IMR-90 (cell line): ENCODE measurements at regions not wholly inside any gene's neighbourhood (a gene's known extent, or its start where the extent isn't known, plus 50 kb on each side); places are given as distances from the start of the nearest gene placed in this dataset.

Experiments used
- ATAC-seq: fragments of 200-7000 bp; cut with Tn5 transposase; 2 replicates; pipeline ENCODE4 v1.9.1; 2020; ENCODE audit warnings: low read depth, mild to moderate bottlenecking, moderate library complexity
- BruUV-seq: library from RNA; stranded (reverse); fragments of 400-500 nt; replicated peaks from 2 replicates; lab custom pipeline; 2021; lab: Mats Ljungman, UMichigan
- CTCF ChIA-PET: fragments of 300-600 bp; formaldehyde crosslinking; extraction: SDS; loops from one replicate; lab custom pipeline; 2021; ENCODE audit warnings: antibody characterized with exemption; lab: Yijun Ruan, JAX
- POLR2A ChIA-PET: fragments of 300-600 bp; sonication (Branson Sonifier 250); formaldehyde crosslinking; loops from one replicate; lab custom pipeline; 2022; ENCODE audit warnings: antibody characterized with exemption; ENCODE audit not compliant: unreplicated experiment; lab: Charles Lee
- DNase-seq: peaks from one replicate; pipeline ENCODE4 v3.0.0; 2013
- H2AFZ ChIP-seq: replicated peaks from 2 replicates; pipeline ENCODE3; 2013; ENCODE audit warnings: low read length, mild to moderate bottlenecking; ENCODE audit not compliant: poor library complexity
- H2AK5ac ChIP-seq: 2 replicates; pipeline ENCODE4 v1.6.1; 2013; ENCODE audit warnings: low read depth, low read length, inconsistent platforms
- H2AK9ac ChIP-seq: replicated peaks from 2 replicates; pipeline ENCODE3; 2013; ENCODE audit warnings: mild to moderate bottlenecking, low read depth, low read length, moderate library complexity; ENCODE audit not compliant: poor library complexity
- H2BK120ac ChIP-seq: 2 replicates; pipeline ENCODE4 v1.6.1; 2013; ENCODE audit warnings: low read depth, low read length, inconsistent platforms
- H2BK15ac ChIP-seq: 3 replicates; pipeline ENCODE4 v1.6.1; 2013; ENCODE audit warnings: low read depth, low read length, inconsistent platforms
- H2BK20ac ChIP-seq: 2 replicates; pipeline ENCODE4 v1.6.1; 2013; ENCODE audit warnings: low read depth, mild to moderate bottlenecking, inconsistent platforms, low read length, moderate library complexity
- H2BK5ac ChIP-seq: 2 replicates; pipeline ENCODE4 v1.6.1; 2013; ENCODE audit warnings: mild to moderate bottlenecking, low read depth, low read length, inconsistent platforms; ENCODE audit not compliant: poor library complexity, severe bottlenecking
- H3K14ac ChIP-seq: replicated peaks from 2 replicates; pipeline ENCODE4 v1.6.1; 2013; ENCODE audit warnings: low read depth, low read length, inconsistent platforms
- H3K18ac ChIP-seq: 2 replicates; pipeline ENCODE4 v1.6.1; 2013; ENCODE audit warnings: low read depth, low read length, control low read depth
- H3K23ac ChIP-seq: 2 replicates; pipeline ENCODE4 v1.6.1; 2013; ENCODE audit warnings: low read depth, low read length, inconsistent platforms
- H3K27ac ChIP-seq: 2 replicates; pipeline ENCODE4 v1.5.1; 2013; ENCODE audit warnings: mild to moderate bottlenecking, control low read depth, low read length; ENCODE audit not compliant: insufficient read depth
- H3K27me3 ChIP-seq: 2 replicates; pipeline ENCODE4 v1.6.1; 2013; ENCODE audit warnings: low read length; ENCODE audit not compliant: control insufficient read depth, insufficient read depth
- H3K36me3 ChIP-seq: 2 replicates; pipeline ENCODE4 v1.6.1; 2013; ENCODE audit warnings: low read length, mixed read lengths; ENCODE audit not compliant: control insufficient read depth, insufficient read depth
- H3K4ac ChIP-seq: 2 replicates; pipeline ENCODE4 v1.6.1; 2013; ENCODE audit warnings: low read depth, low read length, inconsistent platforms
- H3K4me1 ChIP-seq: 2 replicates; pipeline ENCODE4 v1.6.1; 2013; ENCODE audit warnings: low read length, mixed read lengths; ENCODE audit not compliant: control insufficient read depth, insufficient read depth
- H3K4me2 ChIP-seq: 2 replicates; pipeline ENCODE4 v1.6.1; 2013; ENCODE audit warnings: low read depth, mild to moderate bottlenecking, control low read depth, low read length, moderate library complexity
- H3K4me3 ChIP-seq: 2 replicates; pipeline ENCODE4 v1.5.1; 2013; ENCODE audit warnings: low read depth, mild to moderate bottlenecking, control low read depth, low read length, moderate library complexity; ENCODE audit not compliant: insufficient read depth
- H3K56ac ChIP-seq: 2 replicates; pipeline ENCODE4 v1.6.1; 2013; ENCODE audit warnings: low read length, inconsistent platforms; ENCODE audit not compliant: insufficient read depth; ENCODE audit errors: extremely low read depth
- H3K79me1 ChIP-seq, 2 experiments: 2 replicates each; pipeline ENCODE4 v1.6.1; 2013; ENCODE audit warnings: low read length in 2 of 2, inconsistent platforms in 1 of 2, low read depth in 1 of 2
- H3K9ac ChIP-seq: 2 replicates; pipeline ENCODE4 v1.6.1; 2013; ENCODE audit warnings: low read depth, low read length, control low read depth
- H3K9me1 ChIP-seq: 2 replicates; pipeline ENCODE4 v1.6.1; 2013; ENCODE audit warnings: low read length, inconsistent platforms; ENCODE audit not compliant: insufficient read depth
- H3K9me3 ChIP-seq: 2 replicates; pipeline ENCODE4 v1.6.1; 2013; ENCODE audit warnings: low read length; ENCODE audit not compliant: control insufficient read depth, insufficient read depth
- H4K20me1 ChIP-seq: 2 replicates; pipeline ENCODE4 v1.6.1; 2013; ENCODE audit warnings: low read length, inconsistent platforms; ENCODE audit not compliant: insufficient read depth
- H4K5ac ChIP-seq: 2 replicates; pipeline ENCODE4 v1.6.1; 2013; ENCODE audit warnings: mild to moderate bottlenecking, low read depth, low read length, control low read depth
- H4K8ac ChIP-seq, 2 experiments: 2 replicates each; pipeline ENCODE4 v1.6.1; 2013; ENCODE audit warnings: low read depth in 2 of 2, low read length in 2 of 2, control low read depth in 1 of 2, inconsistent platforms in 1 of 2
- H4K91ac ChIP-seq: 2 replicates; pipeline ENCODE4 v1.6.1; 2013; ENCODE audit warnings: low read depth, low read length, inconsistent platforms; ENCODE audit not compliant: insufficient read depth
- BHLHE40 ChIP-seq: fragments of 150-350 bp; IDR thresholded peaks from 2 replicates; pipeline ENCODE4 v1.6.1; 2016; ENCODE audit warnings: mild to moderate bottlenecking, low read depth, low read length
- CEBPB ChIP-seq: IDR thresholded peaks from 2 replicates; pipeline ENCODE4 v1.6.1; 2012; ENCODE audit warnings: low read depth, low read length, improper control_type of control experiment
- MAFK ChIP-seq: IDR thresholded peaks from 2 replicates; pipeline ENCODE4 v1.6.1; 2012; ENCODE audit warnings: low read depth, low read length, improper control_type of control experiment
- MAZ ChIP-seq: IDR thresholded peaks from 2 replicates; pipeline ENCODE4 v1.6.1; 2012; ENCODE audit warnings: low read depth, mild to moderate bottlenecking, low read length, improper control_type of control experiment, moderate library complexity, borderline replicate concordance
- NFE2L2 ChIP-seq: fragments of 150-350 bp; IDR thresholded peaks from 2 replicates; pipeline ENCODE4 v1.6.1; 2016; ENCODE audit warnings: low read depth, mild to moderate bottlenecking, low read length
- RCOR1 ChIP-seq: IDR thresholded peaks from 2 replicates; pipeline ENCODE4 v1.6.1; 2012; ENCODE audit warnings: mild to moderate bottlenecking, low read length, improper control_type of control experiment; ENCODE audit not compliant: insufficient replicate concordance
- RFX5 ChIP-seq: IDR thresholded peaks from 2 replicates; pipeline ENCODE4 v1.8.0; 2012; ENCODE audit warnings: low read depth, mild to moderate bottlenecking, low read length, moderate library complexity
- SMC3 ChIP-seq: fragments of 150-350 bp; IDR thresholded peaks from 2 replicates; pipeline ENCODE4 v1.6.1; 2016; ENCODE audit warnings: low read depth, mild to moderate bottlenecking, antibody characterized with exemption, low read length, moderate library complexity
- WGBS, 2 experiments: methylation state at CpG; one replicate each; pipeline versions ENCODE4 v1.1.5 to v1.1.7; 2013; ENCODE audit warnings: missing lambda C conversion rate in 2 of 2; ENCODE audit not compliant: insufficient read length in 1 of 2; ENCODE audit errors: extremely low coverage in 2 of 2; 5-methylcytosine and 5-hydroxymethylcytosine counted together
- dilution Hi-C: fragments of 300-500 bp; cut with HindIII; formaldehyde crosslinking; loops from one replicate; pipeline ENCODE4 v1.14.3; 2018; ENCODE audit warnings: low sequenced_read_pairs; ENCODE audit not compliant: unreplicated experiment
- in situ Hi-C: fragments of 300-500 bp; cut with MboI; formaldehyde crosslinking; loops from 3 replicates; pipeline ENCODE4 v1.14.3; 2019; ENCODE audit warnings: low sequenced_read_pairs, inconsistent platforms, mixed read lengths
- intact Hi-C: fragments of 100-400 bp; cut with micrococcal nuclease; formaldehyde crosslinking; loops from 2 replicates; pipeline ENCODE4 v1.10.0; 2022

GRCh38 chr15:60074181-60074885, 70.2 kb downstream of the FOXB1 start:
- no peak overlapping the region for H4K91ac ChIP-seq
- no peak overlapping the region for H3K27ac ChIP-seq
- no peak for TF ChIP-seq NFE2L2
- no peak for TF ChIP-seq RFX5
- TF ChIP-seq RCOR1 = no peak
- no peak for TF ChIP-seq CEBPB
- no peak for TF ChIP-seq MAFK
- TF ChIP-seq MAZ = no peak
- TF ChIP-seq BHLHE40 = no peak
- TF ChIP-seq SMC3 = no peak
- no peak overlapping the region for H2BK120ac ChIP-seq
- no peak overlapping the region for H2BK15ac ChIP-seq
- no peak overlapping the region for H4K8ac ChIP-seq
- H2AK5ac ChIP-seq = no peak overlapping the region
- no CpG with 5 or more reads among the region's 6 CpGs for WGBS, 2 experiments
- H3K9me1 ChIP-seq = no peaks in the 10 kb centered on the region
- in situ Hi-C loops (no loop called here), dilution Hi-C loops (no loop called here), intact Hi-C loops (no loop called here)
- no peak overlapping the region for H3K9ac ChIP-seq
- H3K56ac ChIP-seq = no peak overlapping the region
- no peak overlapping the region for H2BK5ac ChIP-seq
- no peaks in the 10 kb centered on the region for H4K20me1 ChIP-seq
- no peaks in the 10 kb centered on the region for H3K79me1 ChIP-seq
- H3K18ac ChIP-seq = no peak overlapping the region
- no peak overlapping the region for H3K23ac ChIP-seq
- ChIA-PET POLR2A (no interaction called here), CTCF (no interaction called here)
- no peak overlapping the region for H3K4me2 ChIP-seq
- no peaks in the 10 kb centered on the region for H3K9me3 ChIP-seq
- H4K5ac ChIP-seq = no peak overlapping the region
- no peak overlapping the region for H2BK20ac ChIP-seq
- no TSS peak for BruUV-seq
- no peak overlapping the region for H3K4ac ChIP-seq
- no peak overlapping the region for H3K4me3 ChIP-seq
- no peaks in the 10 kb centered on the region for H3K36me3 ChIP-seq
- no peak overlapping the region for H3K14ac ChIP-seq
- peaks cover 2% of the 10 kb centered on the region for H3K27me3 ChIP-seq
- H2AK9ac ChIP-seq = no peak overlapping the region
- no peak overlapping the region for H2AFZ ChIP-seq
- DNase-seq (peak; percentile 18), ATAC-seq (peak; percentile 12; the same call in 1 of the 2 replicates)
- peaks cover 3% of the 10 kb centered on the region for H3K4me1 ChIP-seq
